Mesothelial cell of epicardium (in vitro differentiated cells): ENCODE measurements at regions not wholly inside any gene's neighbourhood (a gene's known extent, or its start where the extent isn't known, plus 50 kb on each side); places are given as distances from the start of the nearest gene placed in this dataset.

Source experiments
- DNase-seq, 2 experiments: peaks; one replicate each; pipeline ENCODE4 v3.0.0; 2021; ENCODE audit warnings: low spot score in 2 of 2; ENCODE audit not compliant: unreplicated experiment in 2 of 2
- H3K27ac Mint-ChIP-seq: 2 replicates; pipeline ENCODE4 v1.8.0; 2021; ENCODE audit warnings: mixed read lengths
- H3K27me3 Mint-ChIP-seq: 2 replicates; pipeline ENCODE4 v1.8.0; 2021; ENCODE audit warnings: low read depth, mixed read lengths
- H3K36me3 Mint-ChIP-seq: 2 replicates; pipeline ENCODE4 v1.8.0; 2021; ENCODE audit warnings: mixed read lengths
- H3K4me1 Mint-ChIP-seq: 2 replicates; pipeline ENCODE4 v1.8.0; 2021; ENCODE audit warnings: mixed read lengths
- H3K4me3 Mint-ChIP-seq: 2 replicates; pipeline ENCODE4 v1.8.0; 2021; ENCODE audit warnings: mild to moderate bottlenecking, moderate library complexity, mixed read lengths
- H3K9me3 Mint-ChIP-seq: 2 replicates; pipeline ENCODE4 v1.8.0; 2021; ENCODE audit warnings: mixed read lengths
- CTCF ChIP-seq: fragments of 200-600 bp; sonication (generic); IDR thresholded peaks from one replicate; pipeline ENCODE4 v1.5.0; 2021; ENCODE audit warnings: antibody characterized with exemption; ENCODE audit not compliant: unreplicated experiment

GRCh38 chr6:129923530-129924250, 62.6 kb upstream of the TMEM244 start:
- H3K27me3 Mint-ChIP-seq = no peaks in the 10 kb centered on the region
- TF ChIP-seq CTCF = no peak
- DNase-seq = no peak
- H3K27ac Mint-ChIP-seq = no peak overlapping the region
- H3K9me3 Mint-ChIP-seq = no peaks in the 10 kb centered on the region
- H3K4me3 Mint-ChIP-seq = no peak overlapping the region
- no peaks in the 10 kb centered on the region for H3K4me1 Mint-ChIP-seq
- no peaks in the 10 kb centered on the region for H3K36me3 Mint-ChIP-seq

- TF ChIP-seq CTCF = no peak
- no peak for DNase-seq
- Mint-ChIP-seq H3K9me3 (no peaks in the 10 kb centered on the region), H3K27me3 (no peaks in the 10 kb centered on the region), H3K4me3 (no peak overlapping the region), H3K36me3 (no peaks in the 10 kb centered on the region), H3K27ac (no peak overlapping the region), H3K4me1 (no peaks in the 10 kb centered on the region)
Observed at GRCh38 chr6:129921169-129921817, 60.2 kb upstream of the TMEM244 start.

GRCh38 chr6:129920103-129920798, 59.1 kb upstream of the TMEM244 start:
- H3K27ac Mint-ChIP-seq = no peak overlapping the region

GRCh38 chr6:129911732-129912131, 50.6 kb upstream of the TMEM244 start:
- Mint-ChIP-seq H3K27ac (no peak overlapping the region), H3K4me1 (no peaks in the 10 kb centered on the region), H3K9me3 (peaks cover 13% of the 10 kb centered on the region), H3K4me3 (no peak overlapping the region), H3K27me3 (no peaks in the 10 kb centered on the region), H3K36me3 (no peaks in the 10 kb centered on the region)
- no peak for DNase-seq
- no peak for TF ChIP-seq CTCF

More at GRCh38 chr6:129920103-129920798, 59.1 kb upstream of the TMEM244 start:
- H3K9me3 Mint-ChIP-seq = peaks cover 4% of the 10 kb centered on the region
- no peak for TF ChIP-seq CTCF
- H3K27me3 Mint-ChIP-seq = no peaks in the 10 kb centered on the region
- H3K4me1 Mint-ChIP-seq = no peaks in the 10 kb centered on the region
- H3K4me3 Mint-ChIP-seq = no peak overlapping the region
- H3K36me3 Mint-ChIP-seq = no peaks in the 10 kb centered on the region
- DNase-seq = no peak
